Right atrium auricular region (tissue), 2 donors: ENCODE measurements at regions not wholly inside any gene's neighbourhood (a gene's known extent, or its start where the extent isn't known, plus 50 kb on each side); places are given as distances from the start of the nearest gene placed in this dataset.

Source experiments
- DNase-seq: peaks from one replicate; pipeline ENCODE4 v3.0.0-alpha.2; 2019; ENCODE audit warnings: low spot score
- H3K27ac ChIP-seq, 2 donors: fragments of 200-600 bp; sonication (generic); 1 replicate in 1 of 2; 2 replicates in 1 of 2; pipeline ENCODE4 v1.5.1; 2016 to 2019
- H3K27me3 ChIP-seq, 2 donors: fragments of 200-600 bp; sonication (generic); one replicate each; pipeline versions ENCODE4 v1.5.1 to v1.6.0; 2017 to 2019
- H3K36me3 ChIP-seq: fragments of 200-600 bp; sonication (generic); one replicate; pipeline ENCODE4 v1.5.1; 2016
- H3K4me1 ChIP-seq, 2 donors: fragments of 200-600 bp; sonication (generic); one replicate each; pipeline versions ENCODE4 v1.5.1 to v1.6.0; 2017 to 2019
- H3K4me3 ChIP-seq, 2 donors: fragments of 200-600 bp; sonication (generic); 1 replicate in 1 of 2; 2 replicates in 1 of 2; pipeline ENCODE4 v1.5.1; 2017 to 2019; ENCODE audit warnings: mild to moderate bottlenecking in 1 of 2, moderate library complexity in 1 of 2
- H3K9me3 ChIP-seq, 2 donors: fragments of 200-600 bp; sonication (generic); one replicate each; pipeline ENCODE4 v1.5.1; 2019
- CTCF ChIP-seq, 2 donors: fragments of 200-600 bp; sonication (generic); IDR thresholded peaks; one replicate each; pipeline ENCODE4 v1.5.1; 2019; ENCODE audit warnings: antibody characterized with exemption in 2 of 2

- TF ChIP-seq CTCF (IDR thresholded peaks at IDR 0.05) = no peak
- Histone ChIP-seq H3K4me3 (no peak overlapping the region), H3K27ac (no peak overlapping the region), H3K36me3 (no peaks in the 10 kb centered on the region), H3K9me3 (no peaks in the 10 kb centered on the region), H3K4me1 (no peaks in the 10 kb centered on the region), H3K27me3 (no peaks in the 10 kb centered on the region)
- DNase-seq = no peak
Observed at GRCh38 chr11:103844327-103845215, 191.9 kb upstream of the DDI1 start.

- Histone ChIP-seq H3K4me3 (no peak overlapping the region), H3K9me3 (no peaks in the 10 kb centered on the region), H3K36me3 (no peaks in the 10 kb centered on the region), H3K27me3 (no peaks in the 10 kb centered on the region), H3K4me1 (no peaks in the 10 kb centered on the region), H3K27ac (no peak overlapping the region)
- DNase-seq = no peak
- TF ChIP-seq CTCF (IDR thresholded peaks at IDR 0.05) = no peak
Observed at GRCh38 chr11:103845331-103845730, 191.1 kb upstream of the DDI1 start.

GRCh38 chr11:103848686-103849085 is 187.8 kb upstream of the DDI1 start:
- TF ChIP-seq CTCF (IDR thresholded peaks at IDR 0.05) = no peak
- Histone ChIP-seq H3K4me1 (no peaks in the 10 kb centered on the region), H3K36me3 (no peaks in the 10 kb centered on the region), H3K4me3 (no peak overlapping the region), H3K9me3 (no peaks in the 10 kb centered on the region), H3K27me3 (no peaks in the 10 kb centered on the region), H3K27ac (no peak overlapping the region)
- DNase-seq = no peak

- DNase-seq = no peak
- Histone ChIP-seq H3K36me3 (no peaks in the 10 kb centered on the region), H3K4me1 (no peaks in the 10 kb centered on the region), H3K4me3 (no peak overlapping the region), H3K27ac (no peak overlapping the region), H3K27me3 (no peaks in the 10 kb centered on the region), H3K9me3 (no peaks in the 10 kb centered on the region)
- TF ChIP-seq CTCF (IDR thresholded peaks at IDR 0.05) = no peak
Observed at GRCh38 chr11:103849366-103849765, 187.1 kb upstream of the DDI1 start.

- no peak for TF ChIP-seq CTCF (IDR thresholded peaks at IDR 0.05)
- peak overlapping the region; percentile 12 to 14 for H3K27ac ChIP-seq
- no peaks in the 10 kb centered on the region for H3K36me3 ChIP-seq
- H3K27me3 ChIP-seq = no peaks in the 10 kb centered on the region
- no peaks in the 10 kb centered on the region for H3K4me1 ChIP-seq
- H3K4me3 ChIP-seq = no peak overlapping the region
- no peak for DNase-seq
- no peaks in the 10 kb centered on the region for H3K9me3 ChIP-seq
Observed at GRCh38 chr11:103850419-103851165, 185.8 kb upstream of the DDI1 start.
